ENCODE measurements at regions not wholly inside any gene's neighbourhood (a gene's known extent, or its start where the extent isn't known, plus 50 kb on each side); places are given as distances from the start of the nearest gene placed in this dataset.

GRCh38 chr9:107577140-107577776, 87.7 kb upstream of the KLF4 start:
- no peak for DNase-seq (ENCODE audit: low read depth, low spot score)
- Histone ChIP-seq H3K4me3 (ENCODE audit: control insufficient read depth in 2 of 3, extremely low read depth in 1 of 3, insufficient read depth in 2 of 3, low read depth in 1 of 3, low read length in 3 of 3) (no peak overlapping the region), H2AFZ (ENCODE audit: control insufficient read depth, low read length) (no peak overlapping the region), H3K36me3 (ENCODE audit: control insufficient read depth in 2 of 2, extremely low read depth in 1 of 2, insufficient read depth in 2 of 2, low read length in 2 of 2) (no peaks in the 10 kb centered on the region), H3K4me1 (ENCODE audit: control insufficient read depth, extremely low read depth, insufficient read depth, low read length) (no peaks in the 10 kb centered on the region), H3K27me3 (ENCODE audit: control insufficient read depth, extremely low read depth, insufficient read depth, low read length) (no peaks in the 10 kb centered on the region), H3K79me2 (ENCODE audit: control insufficient read depth, insufficient read depth, low read length) (no peaks in the 10 kb centered on the region), H3K9ac (ENCODE audit: control insufficient read depth, extremely low read depth, insufficient read depth, low read length) (no peak overlapping the region), H3K9me3 (ENCODE audit: control insufficient read depth, low read depth, low read length) (no peaks in the 10 kb centered on the region), H3K27ac (ENCODE audit: control insufficient read depth, insufficient read depth, low read length) (no peak overlapping the region), H4K20me1 (ENCODE audit: control insufficient read depth, extremely low read depth, insufficient read depth, low read length) (no peaks in the 10 kb centered on the region), H3K9me1 (ENCODE audit: control insufficient read depth, extremely low read depth, insufficient read depth, low read length) (no peaks in the 10 kb centered on the region), H3K4me2 (ENCODE audit: control insufficient read depth, extremely low read depth, insufficient read depth, low read depth, low read length) (no peak overlapping the region)
- TF ChIP-seq EZH2 (IDR thresholded peaks at IDR 0.05; ENCODE audit: low read length) (no peak), CTCF (optimal IDR thresholded peaks at IDR 0.05 in 1 of 3, IDR thresholded peaks at IDR 0.05 in 1 of 3, conservative IDR thresholded peaks at IDR 0.05 in 1 of 3; ENCODE audit: extremely low read depth in 1 of 3, insufficient read depth in 2 of 3, low read length in 3 of 3) (no peak)
- no peak for FAIRE-seq
- dilution Hi-C loops (cut with MboI; ENCODE audit: extremely low pct_ligation_motif_present, low sequenced_read_pairs) = no loop called here

DNA sequence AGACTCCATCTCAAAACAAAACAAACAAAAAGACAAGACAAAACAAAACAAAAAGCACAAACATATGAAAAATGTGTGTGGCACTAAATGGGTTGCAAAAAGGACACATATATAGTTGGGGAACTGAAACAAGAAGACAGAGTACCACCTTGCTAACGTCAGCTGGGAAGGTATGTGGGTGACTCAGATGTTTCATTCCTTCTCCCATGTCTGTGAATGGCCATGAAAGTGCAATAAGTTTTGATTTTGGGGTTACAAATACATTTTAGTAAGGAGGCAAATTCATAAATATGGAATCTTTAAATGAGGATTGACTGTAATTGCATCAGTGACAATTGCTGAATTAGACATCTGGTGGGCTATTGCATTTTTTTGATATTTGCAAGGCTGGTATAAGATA, 81.6 kb upstream of the KLF4 start:
- Histone ChIP-seq H3K27ac (ENCODE audit: control insufficient read depth, insufficient read depth, low read length) (no peak overlapping the region), H3K9me1 (ENCODE audit: control insufficient read depth, extremely low read depth, insufficient read depth, low read length) (no peaks in the 10 kb centered on the region), H3K79me2 (ENCODE audit: control insufficient read depth, insufficient read depth, low read length) (no peaks in the 10 kb centered on the region), H3K36me3 (ENCODE audit: control insufficient read depth in 2 of 2, extremely low read depth in 1 of 2, insufficient read depth in 2 of 2, low read length in 2 of 2) (no peaks in the 10 kb centered on the region), H3K4me2 (ENCODE audit: control insufficient read depth, extremely low read depth, insufficient read depth, low read depth, low read length) (no peak overlapping the region), H3K4me3 (ENCODE audit: control insufficient read depth in 2 of 3, extremely low read depth in 1 of 3, insufficient read depth in 2 of 3, low read depth in 1 of 3, low read length in 3 of 3) (no peak overlapping the region), H3K4me1 (ENCODE audit: control insufficient read depth, extremely low read depth, insufficient read depth, low read length) (no peaks in the 10 kb centered on the region), H3K9ac (ENCODE audit: control insufficient read depth, extremely low read depth, insufficient read depth, low read length) (no peak overlapping the region), H2AFZ (ENCODE audit: control insufficient read depth, low read length) (no peak overlapping the region), H3K9me3 (ENCODE audit: control insufficient read depth, low read depth, low read length) (no peaks in the 10 kb centered on the region), H3K27me3 (ENCODE audit: control insufficient read depth, extremely low read depth, insufficient read depth, low read length) (no peaks in the 10 kb centered on the region), H4K20me1 (ENCODE audit: control insufficient read depth, extremely low read depth, insufficient read depth, low read length) (no peaks in the 10 kb centered on the region)
- TF ChIP-seq EZH2 (IDR thresholded peaks at IDR 0.05; ENCODE audit: low read length) (no peak), CTCF (optimal IDR thresholded peaks at IDR 0.05 in 1 of 3, IDR thresholded peaks at IDR 0.05 in 1 of 3, conservative IDR thresholded peaks at IDR 0.05 in 1 of 3; ENCODE audit: extremely low read depth in 1 of 3, insufficient read depth in 2 of 3, low read length in 3 of 3) (no peak)
- FAIRE-seq (no peak), DNase-seq (ENCODE audit: low read depth, low spot score) (no peak)
- dilution Hi-C loops (cut with MboI; ENCODE audit: extremely low pct_ligation_motif_present, low sequenced_read_pairs) = no loop called here

Data from keratinocyte (primary cell).